GM13976 (cell line): ENCODE measurements at regions not wholly inside any gene's neighbourhood (a gene's known extent, or its start where the extent isn't known, plus 50 kb on each side); places are given as distances from the start of the nearest gene placed in this dataset.

Experiments
- DNase-seq: peaks from one replicate; pipeline ENCODE4 v3.0.0; 2012; ENCODE audit warnings: low spot score
- CTCF ChIP-seq: IDR thresholded peaks from 2 replicates; pipeline ENCODE4 v1.5.1; 2012; ENCODE audit warnings: borderline replicate concordance, mild to moderate bottlenecking; ENCODE audit not compliant: insufficient read depth; ENCODE audit errors: extremely low read depth, missing control alignments, control extremely low read depth
- in situ Hi-C: fragments of 300-500 bp; cut with MboI; formaldehyde crosslinking; loops from one replicate; pipeline ENCODE4 v1.12.0; 2022; ENCODE audit warnings: low sequenced_read_pairs, mixed read lengths, inconsistent platforms; ENCODE audit not compliant: unreplicated experiment

DNA sequence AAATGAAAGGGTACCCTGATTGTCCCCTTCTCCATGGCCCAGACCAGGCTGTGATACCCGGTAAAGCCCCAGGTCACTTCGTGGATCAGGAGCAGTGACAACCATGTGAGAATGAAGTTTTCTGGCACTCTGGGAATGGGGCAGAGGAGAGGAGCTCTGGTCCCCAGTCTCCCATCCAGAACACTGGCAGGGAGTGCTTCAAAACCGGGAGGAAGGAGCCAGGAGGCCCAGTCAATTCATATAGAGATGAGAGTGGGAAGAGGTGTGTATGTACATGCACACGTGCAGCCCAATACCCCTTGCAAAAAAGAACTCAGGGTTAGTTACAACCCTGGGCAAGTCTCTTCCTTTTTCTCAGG is 101.4 kb upstream of the TLE3 start:
- no peak for TF ChIP-seq CTCF
- no peak for DNase-seq
- in situ Hi-C loops, result no loop called here

DNA sequence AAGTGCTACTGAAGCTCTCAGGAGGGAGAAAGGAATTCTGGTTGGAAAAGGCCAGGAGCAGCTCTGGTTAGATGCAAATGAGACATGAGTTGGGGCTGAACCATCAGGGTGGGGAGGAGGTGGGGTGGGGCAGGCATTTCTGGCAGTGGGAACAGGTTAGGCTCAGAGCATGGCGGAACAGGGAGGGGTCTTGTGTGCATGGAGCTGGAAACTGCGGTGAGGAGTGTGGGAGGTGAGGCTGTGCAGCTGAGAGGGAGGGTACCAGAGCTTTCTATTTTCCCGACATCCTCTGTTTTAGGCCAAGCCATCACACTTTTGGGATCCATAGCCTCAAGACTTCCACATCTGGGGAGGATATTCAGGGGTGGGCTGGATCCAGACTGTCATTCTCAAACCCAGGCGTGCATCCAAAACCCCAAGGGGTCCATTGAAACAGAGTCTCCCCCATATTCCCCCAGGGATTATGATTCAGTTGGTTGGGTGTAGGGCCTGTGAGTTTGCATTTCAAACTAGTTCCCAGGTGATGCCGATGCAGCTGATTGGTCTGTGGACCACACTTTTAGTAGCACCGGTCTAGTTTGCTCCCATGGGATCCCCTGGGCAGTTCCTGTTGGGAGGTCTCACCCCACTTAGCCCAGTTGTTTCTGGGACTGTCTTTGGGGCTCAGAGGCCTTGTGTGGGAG is 100.9 kb upstream of the TLE3 start:
- no peak for DNase-seq
- in situ Hi-C loops, result no loop called here
- TF ChIP-seq CTCF, result no peak

DNA sequence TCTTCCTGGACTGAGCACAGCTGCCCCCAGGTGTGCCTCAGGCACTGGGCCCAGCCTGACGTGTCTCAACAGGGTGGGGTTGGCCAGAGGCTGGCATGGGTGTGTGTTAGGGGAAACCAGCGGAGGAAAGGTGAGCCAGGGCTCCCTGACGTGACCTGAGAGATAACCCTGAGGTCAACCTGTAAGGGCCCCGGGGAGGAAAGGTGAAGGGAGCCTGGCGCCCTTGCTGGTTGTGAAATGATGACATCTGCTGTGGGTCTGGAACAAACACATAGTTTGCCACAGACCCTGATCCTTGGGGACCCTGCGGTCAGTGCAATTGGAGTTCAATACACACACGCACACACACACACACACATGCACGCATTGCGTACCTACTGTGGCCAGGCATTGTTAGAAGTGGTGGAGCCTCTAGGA is 100.2 kb upstream of the TLE3 start:
- DNase-seq, result no peak
- no peak for TF ChIP-seq CTCF
- in situ Hi-C loops, result no loop called here

GRCh38 chr15:70197318-70197944 is 99.7 kb upstream of the TLE3 start:
- in situ Hi-C loops, result no loop called here
- no peak for DNase-seq

DNA sequence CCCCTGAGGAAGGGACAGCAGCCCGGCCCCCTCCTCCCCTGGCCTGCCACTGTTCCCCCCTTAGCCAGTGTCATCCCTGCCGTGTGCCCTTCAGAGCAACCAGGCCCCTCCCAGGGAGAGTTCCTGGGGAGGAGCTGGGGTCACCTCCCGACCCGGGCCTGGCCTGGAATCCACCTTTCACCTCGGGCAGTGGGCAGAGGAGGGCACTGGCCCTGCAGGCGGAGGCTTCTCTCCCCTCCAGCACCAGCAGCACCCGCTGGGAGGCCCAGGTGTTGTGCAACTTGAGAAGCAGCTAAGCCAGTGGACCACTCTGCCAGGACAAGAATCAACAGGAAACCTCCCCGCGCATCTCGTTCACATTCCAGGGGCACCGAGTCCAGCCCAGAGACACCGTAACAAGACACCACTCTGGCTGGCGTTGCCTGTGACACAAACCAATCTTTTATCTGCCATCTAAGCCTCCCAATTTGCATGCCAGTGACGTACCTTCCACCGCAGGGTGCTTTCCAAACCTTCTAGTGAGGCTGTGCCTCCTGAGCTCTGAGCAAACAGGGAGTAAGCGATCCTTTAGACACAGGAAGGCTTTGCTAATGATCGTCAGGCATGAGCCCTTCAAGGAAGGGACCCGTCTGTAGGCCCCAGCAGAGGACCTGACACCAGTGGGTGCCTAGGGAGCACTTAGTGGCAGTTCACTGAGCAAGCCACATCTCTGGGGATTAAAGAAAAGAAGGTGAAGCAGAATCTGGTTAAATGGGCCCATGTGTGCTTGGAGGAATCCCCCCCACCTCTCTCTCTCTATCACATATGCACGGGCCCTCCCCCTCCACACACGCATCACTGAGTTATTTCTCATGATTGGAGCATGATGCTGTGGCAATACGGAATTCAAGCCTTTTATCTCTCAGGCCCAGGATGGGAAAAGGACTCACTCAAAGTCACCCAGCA is 98.9 kb upstream of the TLE3 start:
- TF ChIP-seq CTCF, result no peak
- peak; percentile 91 for DNase-seq
- in situ Hi-C loops, result no loop called here

More at GRCh38 chr15:70197318-70197944, 99.7 kb upstream of the TLE3 start:
- TF ChIP-seq CTCF, result no peak

- no peak for DNase-seq
- in situ Hi-C loops, result no loop called here
- TF ChIP-seq CTCF, result no peak
Observed at GRCh38 chr15:70195587-70196305, 98.0 kb upstream of the TLE3 start.
